EL (cell line): ENCODE measurements at regions not wholly inside any gene's neighbourhood (a gene's known extent, or its start where the extent isn't known, plus 50 kb on each side); places are given as distances from the start of the nearest gene placed in this dataset.
A peak's percentile ranks its signal among the peaks of the same experiment; 100 is the strongest.
"Not testable (repeated sequence)": the region's sequence is repeated elsewhere in the genome, so short reads cannot be mapped to it uniquely, and the experiment has no call there.

Experiments used
- DNase-seq: peaks from one replicate; pipeline ENCODE4 v3.0.0-alpha.2; 2016

GRCh38 chr1:214991691-214992315 is 90.7 kb upstream of the KCNK2 start:
- DNase-seq: no peak

GRCh38 chr1:214993419-214993818 is 89.1 kb upstream of the KCNK2 start:
- DNase-seq: peak; percentile 56

GRCh38 chr1:214997685-214998084 is 84.9 kb upstream of the KCNK2 start:
- no peak for DNase-seq

- no peak for DNase-seq
Measured at GRCh38 chr1:215001419-215002021, 81.0 kb upstream of the KCNK2 start.

DNA sequence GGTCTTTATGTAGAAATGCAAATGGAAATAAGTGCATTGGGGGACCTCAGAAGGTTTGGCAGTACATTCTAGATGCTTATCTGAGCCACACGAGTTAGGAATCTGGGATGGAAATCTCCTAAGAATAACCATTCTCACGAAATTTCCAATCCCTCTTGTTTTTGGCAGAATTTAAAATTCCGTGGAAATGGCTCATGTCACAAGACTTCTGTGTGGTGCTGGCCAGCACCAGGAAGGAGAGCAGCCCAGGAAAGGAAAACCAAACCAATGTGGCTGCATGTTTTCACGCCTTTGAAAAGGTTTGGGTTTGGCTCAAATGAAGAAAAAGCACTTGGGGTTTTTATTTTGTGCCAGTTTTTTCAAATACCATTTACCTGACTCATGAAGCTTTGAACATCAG is 80.1 kb upstream of the KCNK2 start:
- DNase-seq: peak; percentile 92

- peak; percentile 27 for DNase-seq
Measured at GRCh38 chr1:215003686-215004085, 78.9 kb upstream of the KCNK2 start.

- no peak for DNase-seq
Measured at GRCh38 chr1:215004121-215004827, 78.3 kb upstream of the KCNK2 start.

GRCh38 chr1:215005078-215005477 is 77.5 kb upstream of the KCNK2 start:
- peak; percentile 40 for DNase-seq

GRCh38 chr1:215005656-215006345 is 76.7 kb upstream of the KCNK2 start:
- peak; percentile 36 for DNase-seq

DNA sequence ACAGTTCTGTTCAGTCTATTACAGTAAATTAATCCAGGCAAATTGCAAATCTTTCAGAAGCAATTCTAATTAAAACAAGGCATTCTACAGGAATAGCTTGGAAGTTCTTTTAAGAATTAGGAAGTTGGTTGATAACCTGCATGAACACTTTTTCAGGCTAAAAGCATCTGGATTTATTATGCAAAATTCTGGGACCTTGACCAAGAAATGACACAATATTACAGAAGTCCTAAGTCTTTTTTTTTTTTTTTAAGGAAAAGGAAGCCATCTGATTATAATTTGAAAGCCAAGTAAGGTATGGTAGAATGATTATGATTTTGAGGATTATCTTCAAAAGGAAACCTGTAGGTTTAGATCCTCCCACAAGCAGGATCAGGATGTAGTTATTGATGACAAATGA is 74.7 kb upstream of the KCNK2 start:
- DNase-seq: peak; percentile 30

DNA sequence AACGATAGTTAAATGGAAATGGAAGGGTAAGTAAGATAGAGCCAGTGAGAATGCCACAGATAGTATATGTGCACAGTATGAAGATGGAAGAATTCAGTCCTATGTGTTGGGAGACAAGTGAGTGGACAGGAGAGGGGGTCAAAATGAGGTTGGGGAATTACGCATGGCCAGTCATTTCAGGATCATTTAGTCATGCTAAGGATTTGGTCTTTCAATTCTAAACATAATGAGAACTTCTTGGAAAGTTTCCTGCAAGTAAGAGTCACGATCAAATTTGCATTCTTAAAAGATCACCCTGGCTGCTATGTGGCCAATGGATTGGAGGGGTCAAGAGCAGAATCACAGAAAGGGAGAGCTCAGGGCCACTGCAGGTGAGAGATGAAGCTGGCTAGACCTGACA is 64.0 kb upstream of the KCNK2 start:
- peak; percentile 57 for DNase-seq

DNA sequence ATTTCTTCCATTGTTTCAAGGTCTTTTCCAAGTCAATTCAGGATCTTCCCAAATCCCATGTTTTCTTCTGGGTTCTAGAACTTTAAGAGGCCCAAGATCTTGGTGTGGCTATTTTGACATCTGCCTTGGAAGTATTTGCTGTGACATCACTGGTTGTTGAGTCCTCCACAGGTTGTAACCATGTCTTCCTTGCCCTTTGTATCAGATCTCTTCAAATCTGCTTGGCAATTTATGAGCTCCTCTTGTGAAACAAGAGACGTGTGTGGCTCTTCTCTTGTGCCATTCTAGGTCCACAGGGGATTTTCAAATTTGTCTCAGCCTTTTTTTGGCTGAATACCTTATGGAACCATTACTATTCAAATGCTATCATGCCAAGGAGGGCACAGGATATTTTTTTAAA is 60.3 kb upstream of the KCNK2 start:
- no peak for DNase-seq

DNA sequence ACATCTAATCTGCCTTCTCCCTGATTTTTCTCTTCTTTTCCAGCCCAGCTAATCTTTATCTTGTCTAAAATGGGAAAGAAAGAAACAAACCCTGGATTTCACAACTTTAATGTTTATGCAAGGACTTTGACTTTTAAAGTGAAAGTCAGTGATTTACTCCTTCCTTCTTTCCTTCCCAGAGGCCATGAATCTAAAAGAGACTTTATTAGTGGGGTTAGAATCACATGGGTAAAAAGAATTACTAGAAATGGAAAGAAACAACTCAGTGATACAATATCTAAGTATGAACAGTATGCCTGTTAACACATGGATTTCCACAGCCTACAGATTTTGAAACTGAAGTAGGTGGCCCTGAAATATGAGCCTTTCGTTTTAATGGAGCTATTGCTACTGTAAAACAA is 59.8 kb upstream of the KCNK2 start:
- peak; percentile 30 for DNase-seq

DNA sequence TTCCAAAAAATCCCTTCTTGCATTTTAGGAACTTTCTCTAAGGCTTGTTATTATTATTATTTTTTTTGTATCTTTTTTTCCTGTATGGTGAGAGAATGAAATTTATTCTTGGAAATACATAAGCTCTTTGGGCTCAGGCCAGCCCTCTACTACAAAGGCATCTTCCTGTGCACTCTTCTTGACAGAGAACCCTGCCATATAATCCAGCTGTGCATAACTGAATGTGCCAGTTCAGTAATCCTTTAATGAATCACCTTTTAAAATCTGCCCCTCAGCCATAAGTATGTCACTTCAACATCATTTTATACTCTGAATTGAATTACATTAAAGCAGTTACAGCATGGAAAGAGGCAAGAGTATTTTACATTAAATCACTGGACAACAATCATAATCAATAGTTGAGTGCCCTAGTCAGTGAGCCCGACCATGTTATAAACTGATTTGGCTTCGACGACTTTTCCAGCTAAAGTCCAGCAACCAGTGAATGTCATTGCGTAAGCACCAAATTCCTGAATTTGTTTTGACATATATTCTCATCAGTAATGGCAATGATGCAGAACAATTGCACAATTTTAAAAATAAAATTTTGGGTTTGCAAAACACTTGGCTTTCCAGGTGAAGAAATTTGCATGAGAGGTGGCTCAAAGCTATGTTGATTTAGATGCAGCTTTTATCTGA is 59.2 kb upstream of the KCNK2 start:
- DNase-seq: no peak

GRCh38 chr1:215028954-215029353 is 53.6 kb upstream of the KCNK2 start:
- no peak for DNase-seq

GRCh38 chr1:215030581-215030980 is 52.0 kb upstream of the KCNK2 start:
- DNase-seq: not testable (repeated sequence)

DNA sequence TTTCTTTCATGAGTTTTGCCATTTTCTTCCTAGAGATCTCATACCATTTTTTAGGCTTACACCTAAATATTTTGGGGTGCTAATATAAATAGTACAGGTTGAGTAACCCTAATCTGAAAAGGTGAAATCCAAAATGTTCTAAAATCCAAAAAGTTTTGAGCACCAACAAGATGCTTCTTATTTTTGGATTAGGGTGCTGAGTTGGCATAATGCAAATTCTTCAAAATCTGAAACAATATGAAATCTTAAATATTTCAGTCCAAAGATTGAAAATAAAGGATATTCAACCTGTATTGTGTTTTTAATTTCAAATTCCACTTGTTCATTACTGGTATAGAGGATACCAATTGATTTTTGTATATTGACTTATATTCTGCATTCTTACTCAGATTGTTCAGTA is 51.1 kb upstream of the KCNK2 start:
- DNase-seq: no peak
